ENCODE measurements at regions not wholly inside any gene's neighbourhood (a gene's known extent, or its start where the extent isn't known, plus 50 kb on each side); places are given as distances from the start of the nearest gene placed in this dataset.

DNA sequence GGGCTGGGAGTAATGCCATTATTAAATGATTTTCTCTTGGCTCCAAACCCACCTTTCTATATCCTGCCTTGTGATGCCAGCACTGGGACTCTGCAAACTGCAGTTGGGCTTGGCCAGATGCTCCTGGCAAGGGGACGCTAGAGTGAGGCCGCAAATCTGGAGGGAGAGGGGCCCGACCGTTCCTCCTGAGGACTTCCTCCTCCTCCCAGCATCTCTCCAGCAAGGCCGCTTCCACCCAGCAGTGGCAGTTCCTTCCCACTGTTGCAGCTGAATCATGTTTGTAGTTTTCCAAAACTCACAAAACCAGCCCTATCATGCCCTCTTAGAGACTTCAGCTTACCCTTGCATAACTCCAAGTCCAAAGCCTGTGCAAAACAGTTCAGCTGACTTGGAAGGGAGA is 244.4 kb downstream of the FOXA2 start:
- FAIRE-seq (no peak), DNase-seq (ENCODE audit: insufficient read length, low spot score) (no peak)
- TF ChIP-seq POLR2A (IDR thresholded peaks at IDR 0.05; ENCODE audit: low read depth, low read length): no peak
- no peak for TF ChIP-seq SPI1 (IDR thresholded peaks at IDR 0.05; ENCODE audit: low read depth, low read length)
- no peak for TF ChIP-seq POU2F2 (IDR thresholded peaks at IDR 0.05; ENCODE audit: low read depth, low read length)
- no peak for TF ChIP-seq TAF1 (IDR thresholded peaks at IDR 0.05; ENCODE audit: low read depth, low read length)
- TF ChIP-seq POLR2AphosphoS5 (IDR thresholded peaks at IDR 0.05; ENCODE audit: low read depth, low read length): no peak

DNA sequence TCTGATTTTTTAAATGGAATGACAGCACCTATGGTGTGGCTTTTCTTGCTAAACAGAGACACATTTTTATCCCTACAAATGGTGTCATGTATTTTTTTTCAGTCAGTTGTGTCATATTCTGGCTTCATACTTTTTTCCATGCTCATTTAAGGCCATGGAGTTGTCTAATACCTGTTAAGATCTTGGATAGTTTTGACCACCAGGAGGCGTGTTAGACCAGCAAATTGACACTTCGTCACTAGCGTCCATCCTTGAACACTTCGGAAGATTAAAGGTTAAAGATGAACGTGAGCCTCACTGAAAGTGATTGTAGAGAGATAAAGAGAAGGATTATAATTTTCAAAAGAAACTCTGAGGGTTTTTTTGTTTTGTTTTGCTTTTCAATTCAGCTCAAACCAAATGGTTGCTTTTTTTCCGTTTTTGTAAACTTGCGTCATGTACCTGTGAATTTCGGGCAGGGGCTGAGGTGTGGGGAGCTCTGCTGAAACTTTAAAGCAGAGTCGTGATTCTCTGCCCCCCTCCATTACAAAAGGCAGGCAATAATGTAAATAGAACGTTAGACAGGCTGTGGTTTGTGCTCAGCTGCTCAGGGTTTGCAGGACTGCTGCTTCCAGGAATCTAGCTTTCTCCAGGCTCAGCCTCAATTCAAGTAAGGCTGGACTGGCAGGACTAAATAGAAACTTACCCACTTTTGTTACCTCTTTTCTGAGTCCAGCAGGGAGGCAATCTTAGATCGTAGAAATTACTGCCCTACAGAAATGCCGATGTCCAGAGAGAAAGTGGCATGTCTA is 245.1 kb downstream of the FOXA2 start:
- DNase-seq (ENCODE audit: insufficient read length, low spot score) (peak; percentile 23), FAIRE-seq (peak; percentile 81)
- TF ChIP-seq SPI1 (IDR thresholded peaks at IDR 0.05; ENCODE audit: low read depth, low read length) (no peak), POLR2A (IDR thresholded peaks at IDR 0.05; ENCODE audit: low read depth, low read length) (no peak), POLR2AphosphoS5 (IDR thresholded peaks at IDR 0.05; ENCODE audit: low read depth, low read length) (no peak), POU2F2 (IDR thresholded peaks at IDR 0.05; ENCODE audit: low read depth, low read length) (no peak), PAX5 (IDR thresholded peaks at IDR 0.05; ENCODE audit: insufficient read depth, low read length, severe bottlenecking) (no peak), TAF1 (IDR thresholded peaks at IDR 0.05; ENCODE audit: low read depth, low read length) (no peak)

DNA sequence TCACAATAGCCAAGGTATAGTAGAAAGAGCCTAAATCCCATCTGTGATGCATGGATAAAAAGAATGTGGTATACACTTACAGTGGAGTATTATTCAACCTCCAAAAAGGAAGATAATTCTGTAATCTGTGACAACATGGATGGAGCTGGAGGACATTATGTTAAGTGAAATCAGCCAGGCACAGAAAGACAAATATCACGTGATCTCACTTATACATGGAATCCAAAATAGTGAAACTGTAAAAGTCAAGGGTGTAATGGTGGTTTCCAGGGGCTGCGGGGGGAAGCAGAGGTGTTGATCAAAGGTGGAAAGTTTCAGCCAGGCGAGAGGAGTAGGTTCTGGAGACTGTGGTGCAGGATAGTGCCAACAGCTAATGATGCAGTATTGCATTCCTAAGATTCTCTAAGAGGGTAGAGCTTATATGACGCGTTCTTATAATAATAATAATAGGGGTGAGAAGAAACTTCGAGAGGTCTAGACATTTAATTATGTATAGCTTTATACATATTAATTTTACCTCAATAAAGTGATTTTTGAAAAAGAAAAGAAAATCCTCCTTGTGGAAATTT is 246.1 kb downstream of the FOXA2 start:
- TF ChIP-seq TAF1 (IDR thresholded peaks at IDR 0.05; ENCODE audit: low read depth, low read length) (no peak), PAX5 (IDR thresholded peaks at IDR 0.05; ENCODE audit: insufficient read depth, low read length, severe bottlenecking) (no peak), SPI1 (IDR thresholded peaks at IDR 0.05; ENCODE audit: low read depth, low read length) (no peak), POLR2A (IDR thresholded peaks at IDR 0.05; ENCODE audit: low read depth, low read length) (no peak), POU2F2 (IDR thresholded peaks at IDR 0.05; ENCODE audit: low read depth, low read length) (no peak), POLR2AphosphoS5 (IDR thresholded peaks at IDR 0.05; ENCODE audit: low read depth, low read length) (no peak)
- FAIRE-seq: no peak
- no peak for DNase-seq (ENCODE audit: insufficient read length, low spot score)

DNA sequence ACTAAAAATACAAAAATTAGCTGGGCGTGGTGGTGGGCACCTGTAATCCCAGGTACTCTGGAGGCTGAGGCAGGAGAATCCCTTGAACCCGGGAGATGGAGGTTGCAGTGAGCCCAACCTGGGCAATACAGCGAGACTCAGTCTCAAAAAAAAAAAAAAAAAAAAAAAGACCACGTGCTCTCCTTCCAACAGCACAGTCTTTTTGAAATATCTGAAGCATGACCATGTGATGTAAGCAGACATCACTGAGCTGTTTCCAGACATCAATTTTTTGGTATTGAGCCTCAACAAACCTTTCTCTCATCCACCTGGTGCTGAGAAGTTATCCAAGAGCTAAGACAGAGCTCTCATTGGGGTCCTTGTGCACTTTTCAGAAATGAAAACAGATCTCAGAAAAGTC is 249.2 kb downstream of the FOXA2 start:
- no peak for TF ChIP-seq SPI1 (IDR thresholded peaks at IDR 0.05; ENCODE audit: low read depth, low read length)
- TF ChIP-seq TAF1 (IDR thresholded peaks at IDR 0.05; ENCODE audit: low read depth, low read length): no peak
- TF ChIP-seq PAX5 (IDR thresholded peaks at IDR 0.05; ENCODE audit: insufficient read depth, low read length, severe bottlenecking): no peak
- no peak for TF ChIP-seq POU2F2 (IDR thresholded peaks at IDR 0.05; ENCODE audit: low read depth, low read length)
- no peak for TF ChIP-seq POLR2A (IDR thresholded peaks at IDR 0.05; ENCODE audit: low read depth, low read length)
- TF ChIP-seq POLR2AphosphoS5 (IDR thresholded peaks at IDR 0.05; ENCODE audit: low read depth, low read length): no peak
- DNase-seq (ENCODE audit: insufficient read length, low spot score) (no peak), FAIRE-seq (no peak)

DNA sequence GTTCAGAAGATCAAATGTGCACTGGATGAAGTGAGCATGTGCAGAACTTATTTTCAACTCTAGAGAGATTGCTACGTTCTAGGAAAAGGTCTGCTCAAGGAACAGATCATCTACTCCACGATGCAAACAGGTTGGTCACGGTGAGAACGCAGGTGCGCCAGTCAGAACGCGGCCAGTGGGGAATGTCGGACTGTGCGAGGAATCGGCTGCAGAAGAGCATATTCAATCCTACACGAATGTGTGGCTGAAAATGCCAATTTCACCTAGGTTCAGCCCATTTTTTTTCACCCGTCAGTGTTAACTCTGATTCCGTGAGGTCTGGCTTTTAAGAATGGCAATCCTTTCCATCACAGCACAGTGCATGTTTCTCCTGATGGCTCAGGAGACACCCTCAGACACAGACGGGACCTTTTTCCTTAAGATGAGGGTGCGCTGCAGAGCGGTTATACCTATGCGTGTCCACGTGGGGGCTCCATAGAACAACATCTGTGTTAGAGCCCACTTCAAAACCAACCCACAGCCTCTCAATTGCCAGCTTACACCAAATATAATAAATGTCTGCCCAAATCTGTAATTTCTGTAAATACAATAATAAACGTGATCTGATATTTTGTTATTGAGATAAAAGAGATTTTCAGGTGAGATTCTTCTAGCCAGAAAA is 250.4 kb downstream of the FOXA2 start:
- DNase-seq (ENCODE audit: insufficient read length, low spot score) (peak; percentile 38), FAIRE-seq (no peak)
- TF ChIP-seq SPI1 (IDR thresholded peaks at IDR 0.05; ENCODE audit: low read depth, low read length): no peak
- TF ChIP-seq PAX5 (IDR thresholded peaks at IDR 0.05; ENCODE audit: insufficient read depth, low read length, severe bottlenecking): no peak
- no peak for TF ChIP-seq POLR2A (IDR thresholded peaks at IDR 0.05; ENCODE audit: low read depth, low read length)
- TF ChIP-seq TAF1 (IDR thresholded peaks at IDR 0.05; ENCODE audit: low read depth, low read length): no peak
- TF ChIP-seq POLR2AphosphoS5 (IDR thresholded peaks at IDR 0.05; ENCODE audit: low read depth, low read length): no peak
- TF ChIP-seq POU2F2 (IDR thresholded peaks at IDR 0.05; ENCODE audit: low read depth, low read length): no peak

DNA sequence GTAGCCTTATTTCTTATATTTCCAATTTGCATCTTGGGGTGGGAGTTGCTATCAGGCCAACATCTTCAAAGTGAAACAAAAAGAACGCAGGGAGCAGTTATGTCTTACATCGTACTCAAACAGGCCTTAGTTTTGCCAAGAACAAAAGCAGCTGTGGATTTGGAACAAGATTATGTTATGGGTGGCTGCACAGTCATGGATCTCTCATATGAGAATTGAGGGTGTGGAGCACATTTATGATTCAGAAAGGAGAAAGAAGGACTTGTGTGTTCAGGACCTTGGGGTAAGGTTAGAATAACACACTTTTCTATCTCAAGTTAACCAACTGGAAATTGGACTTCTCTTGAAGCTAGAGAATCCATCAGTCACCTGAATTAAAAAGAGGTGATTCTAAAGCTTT is 259.9 kb downstream of the FOXA2 start:
- TF ChIP-seq PAX5 (IDR thresholded peaks at IDR 0.05; ENCODE audit: insufficient read depth, low read length, severe bottlenecking): no peak
- no peak for TF ChIP-seq POLR2AphosphoS5 (IDR thresholded peaks at IDR 0.05; ENCODE audit: low read depth, low read length)
- TF ChIP-seq POLR2A (IDR thresholded peaks at IDR 0.05; ENCODE audit: low read depth, low read length): no peak
- TF ChIP-seq TAF1 (IDR thresholded peaks at IDR 0.05; ENCODE audit: low read depth, low read length): no peak
- TF ChIP-seq POU2F2 (IDR thresholded peaks at IDR 0.05; ENCODE audit: low read depth, low read length): no peak
- no peak for TF ChIP-seq SPI1 (IDR thresholded peaks at IDR 0.05; ENCODE audit: low read depth, low read length)
- FAIRE-seq: no peak
- no peak for DNase-seq (ENCODE audit: insufficient read length, low spot score)

DNA sequence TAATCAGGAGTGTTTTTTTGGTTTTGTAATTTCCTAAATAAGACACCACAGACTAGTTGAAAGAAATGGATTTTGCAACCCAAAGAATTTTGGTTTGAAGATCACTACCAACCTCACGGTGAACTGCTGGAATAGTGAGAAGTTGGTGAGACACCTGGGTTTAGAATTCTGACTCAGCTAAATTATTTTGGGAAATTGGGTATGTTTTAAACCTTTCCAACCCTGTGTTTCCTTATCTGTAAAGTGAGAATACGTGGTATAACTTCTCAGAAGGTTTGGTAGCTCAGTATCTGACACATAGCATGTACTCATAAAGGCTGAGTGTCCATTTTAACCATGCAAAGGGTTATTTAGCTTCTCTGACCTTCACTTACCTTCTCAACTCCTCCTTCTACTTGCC is 261.9 kb downstream of the FOXA2 start:
- no peak for TF ChIP-seq TAF1 (IDR thresholded peaks at IDR 0.05; ENCODE audit: low read depth, low read length)
- no peak for TF ChIP-seq PAX5 (IDR thresholded peaks at IDR 0.05; ENCODE audit: insufficient read depth, low read length, severe bottlenecking)
- TF ChIP-seq POU2F2 (IDR thresholded peaks at IDR 0.05; ENCODE audit: low read depth, low read length): no peak
- DNase-seq (ENCODE audit: insufficient read length, low spot score): no peak
- no peak for FAIRE-seq

DNA sequence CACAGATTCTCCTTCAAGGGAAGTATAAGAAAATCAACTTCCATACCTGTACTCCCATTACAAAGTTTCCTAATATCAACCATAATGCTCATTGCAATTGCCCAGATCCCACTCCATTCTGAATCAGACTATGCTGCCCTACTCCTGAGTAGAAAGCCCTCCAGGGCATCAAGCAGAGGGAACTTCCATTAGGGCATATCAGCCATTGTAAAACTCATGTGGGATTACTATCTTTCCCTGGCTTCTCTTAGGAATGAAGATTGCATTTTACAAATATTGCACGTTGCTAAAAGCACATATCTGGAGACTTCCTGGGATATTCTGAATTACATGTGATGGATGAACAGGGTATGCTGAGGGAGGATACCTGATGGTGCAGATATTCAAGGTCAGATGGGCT is 263.2 kb downstream of the FOXA2 start:
- no peak for DNase-seq (ENCODE audit: insufficient read length, low spot score)
- no peak for FAIRE-seq
- no peak for TF ChIP-seq PAX5 (IDR thresholded peaks at IDR 0.05; ENCODE audit: insufficient read depth, low read length, severe bottlenecking)

DNA sequence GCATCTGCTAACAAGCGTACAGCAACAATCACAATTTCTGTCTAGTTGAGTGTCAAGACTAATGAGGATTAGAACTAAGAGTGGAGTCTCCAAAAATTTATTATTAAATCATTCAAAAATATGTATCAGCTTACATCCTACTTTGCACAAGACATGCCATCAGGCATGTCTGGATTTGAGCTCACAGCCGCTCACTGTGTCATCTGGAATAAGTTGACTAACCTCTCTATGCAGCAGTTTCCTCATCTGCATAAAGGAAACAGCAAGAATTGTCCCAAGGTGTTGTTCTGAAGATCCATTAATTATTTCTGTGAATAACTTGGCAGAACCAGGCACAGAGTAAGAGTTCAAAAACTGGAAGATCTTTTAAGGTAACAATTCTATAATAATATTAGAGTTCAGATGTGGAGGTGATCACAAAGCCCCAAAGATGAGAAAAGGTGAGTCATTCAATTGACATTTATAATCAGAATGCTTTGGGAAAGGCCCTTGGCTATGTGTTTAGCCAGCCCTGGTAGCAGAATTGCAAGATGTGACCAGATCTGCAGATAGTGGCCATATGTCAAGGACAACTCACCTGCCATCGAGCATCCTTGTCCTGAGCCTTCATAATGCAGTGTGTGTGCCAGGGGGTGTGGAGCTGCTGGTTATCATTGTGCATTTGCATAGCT is 264.0 kb downstream of the FOXA2 start:
- TF ChIP-seq PAX5 (IDR thresholded peaks at IDR 0.05; ENCODE audit: insufficient read depth, low read length, severe bottlenecking) (no peak), POLR2A (IDR thresholded peaks at IDR 0.05; ENCODE audit: low read depth, low read length) (no peak)
- DNase-seq (ENCODE audit: insufficient read length, low spot score) (no peak), FAIRE-seq (no peak)
